ENCODE measurements at regions not wholly inside any gene's neighbourhood (a gene's known extent, or its start where the extent isn't known, plus 50 kb on each side); places are given as distances from the start of the nearest gene placed in this dataset.

DNA sequence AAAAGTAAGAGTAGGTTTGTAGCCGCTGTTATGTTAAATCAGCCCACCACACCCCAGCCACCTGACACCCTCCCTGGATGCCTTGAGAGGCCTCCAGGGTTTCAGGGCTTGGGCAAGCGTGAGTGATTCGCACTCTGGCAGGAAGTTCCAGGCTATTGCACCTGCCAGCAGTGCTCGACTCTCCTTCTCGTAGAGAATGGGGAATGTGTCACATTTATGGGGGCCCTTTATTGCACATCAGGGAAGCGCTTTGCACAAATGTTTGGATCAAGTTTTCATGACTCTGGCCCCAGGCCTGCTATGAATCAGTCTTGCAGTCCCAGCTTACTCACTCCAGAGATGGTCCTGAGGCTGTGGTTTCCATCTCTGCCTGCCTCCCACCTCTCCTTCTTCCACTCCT, 66.1 kb upstream of the ADRA1B start:
- TF ChIP-seq POLR2A (IDR thresholded peaks at IDR 0.05) = no peak
- TF ChIP-seq, protein P1, sequence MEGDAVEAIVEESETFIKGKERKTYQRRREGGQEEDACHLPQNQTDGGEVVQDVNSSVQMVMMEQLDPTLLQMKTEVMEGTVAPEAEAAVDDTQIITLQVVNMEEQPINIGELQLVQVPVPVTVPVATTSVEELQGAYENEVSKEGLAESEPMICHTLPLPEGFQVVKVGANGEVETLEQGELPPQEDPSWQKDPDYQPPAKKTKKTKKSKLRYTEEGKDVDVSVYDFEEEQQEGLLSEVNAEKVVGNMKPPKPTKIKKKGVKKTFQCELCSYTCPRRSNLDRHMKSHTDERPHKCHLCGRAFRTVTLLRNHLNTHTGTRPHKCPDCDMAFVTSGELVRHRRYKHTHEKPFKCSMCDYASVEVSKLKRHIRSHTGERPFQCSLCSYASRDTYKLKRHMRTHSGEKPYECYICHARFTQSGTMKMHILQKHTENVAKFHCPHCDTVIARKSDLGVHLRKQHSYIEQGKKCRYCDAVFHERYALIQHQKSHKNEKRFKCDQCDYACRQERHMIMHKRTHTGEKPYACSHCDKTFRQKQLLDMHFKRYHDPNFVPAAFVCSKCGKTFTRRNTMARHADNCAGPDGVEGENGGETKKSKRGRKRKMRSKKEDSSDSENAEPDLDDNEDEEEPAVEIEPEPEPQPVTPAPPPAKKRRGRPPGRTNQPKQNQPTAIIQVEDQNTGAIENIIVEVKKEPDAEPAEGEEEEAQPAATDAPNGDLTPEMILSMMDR (IDR thresholded peaks at IDR 0.05) = no peak

Measured in gastroesophageal sphincter (tissue), 3 donors.